ENCODE measurements at regions not wholly inside any gene's neighbourhood (a gene's known extent, or its start where the extent isn't known, plus 50 kb on each side); places are given as distances from the start of the nearest gene placed in this dataset.

GRCh38 chr12:87152075-87152474 is 877.1 kb downstream of the C12orf50 start:
- ATAC-seq (ENCODE audit: low read depth) (no peak), DNase-seq (no peak)
- H2AFZ ChIP-seq (ENCODE audit: insufficient read depth, low read depth, low read length, poor library complexity, severe bottlenecking): no peak overlapping the region
- CTCF ChIA-PET: no interaction called here
- no peaks in the 10 kb centered on the region for H4K20me1 ChIP-seq (ENCODE audit: control insufficient read depth, insufficient read depth, low read length, poor library complexity, severe bottlenecking)
- WGBS (ENCODE audit: insufficient coverage): 100% methylated on average over 1 of the region's 2 CpGs
- H3K27ac ChIP-seq (ENCODE audit: low read length in 2 of 2): no peak overlapping the region
- Mint-ChIP-seq H3K27ac (no peak overlapping the region), H3K4me1 (no peaks in the 10 kb centered on the region), H3K27me3 (no peaks in the 10 kb centered on the region), H3K4me3 (no peak overlapping the region), H3K9me3 (ENCODE audit: insufficient read depth) (peaks cover 4% of the 10 kb centered on the region)
- no peak overlapping the region for H3K4me3 ChIP-seq (ENCODE audit: control extremely low read depth in 1 of 5, extremely low read depth in 1 of 5, insufficient read depth in 1 of 5, low read depth in 2 of 5, low read length in 4 of 5)
- intact Hi-C loops (cut with micrococcal nuclease): no loop called here
- TF ChIP-seq EZH2 (IDR thresholded peaks at IDR 0.05; ENCODE audit: borderline replicate concordance, insufficient read depth, low read depth, low read length, poor library complexity, severe bottlenecking): no peak
- TF ChIP-seq CTCF (IDR thresholded peaks at IDR 0.05): no peak
- H3K4me2 ChIP-seq (replicated peaks; ENCODE audit: low read depth, low read length, poor library complexity, severe bottlenecking): no peak overlapping the region
- H3K9ac ChIP-seq (ENCODE audit: low read length): no peak overlapping the region
- H3K27me3 ChIP-seq (replicated peaks in 1 of 4; ENCODE audit: control extremely low read depth in 1 of 4, control insufficient read depth in 3 of 4, insufficient read depth in 4 of 4, low read length in 3 of 4): no peaks in the 10 kb centered on the region
- no peaks in the 10 kb centered on the region for H3K79me2 ChIP-seq (ENCODE audit: control insufficient read depth, insufficient read depth, low read length)
- no peaks in the 10 kb centered on the region for H3K36me3 ChIP-seq (replicated peaks in 1 of 2; ENCODE audit: control extremely low read depth in 1 of 2, control insufficient read depth in 1 of 2, extremely low read depth in 1 of 2, insufficient read depth in 2 of 2, low read length in 1 of 2)
- POLR2A ChIA-PET: no interaction called here
- peaks cover 0 to 6% (median 0%) of the 10 kb centered on the region in 3 donors for H3K9me3 ChIP-seq (ENCODE audit: control extremely low read depth in 1 of 3, control insufficient read depth in 2 of 3, insufficient read depth in 1 of 3, low read length in 2 of 3)
- H3K4me1 ChIP-seq (ENCODE audit: control insufficient read depth in 2 of 2, insufficient read depth in 2 of 2, low read length in 2 of 2): no peaks in the 10 kb centered on the region

GRCh38 chr12:87150969-87151662 is 878.1 kb downstream of the C12orf50 start:
- ATAC-seq (ENCODE audit: low read depth) (no peak), DNase-seq (no peak)
- no peak overlapping the region for H3K4me2 ChIP-seq (replicated peaks; ENCODE audit: low read depth, low read length, poor library complexity, severe bottlenecking)
- Mint-ChIP-seq H3K9me3 (ENCODE audit: insufficient read depth) (peaks cover 7% of the 10 kb centered on the region), H3K4me3 (no peak overlapping the region), H3K27me3 (no peaks in the 10 kb centered on the region), H3K27ac (no peak overlapping the region), H3K4me1 (no peaks in the 10 kb centered on the region)
- intact Hi-C loops (cut with micrococcal nuclease): no loop called here
- H3K27ac ChIP-seq (ENCODE audit: low read length in 2 of 2): no peak overlapping the region
- H3K4me1 ChIP-seq (ENCODE audit: control insufficient read depth in 2 of 2, insufficient read depth in 2 of 2, low read length in 2 of 2): no peaks in the 10 kb centered on the region
- H3K36me3 ChIP-seq (replicated peaks in 1 of 2; ENCODE audit: control extremely low read depth in 1 of 2, control insufficient read depth in 1 of 2, extremely low read depth in 1 of 2, insufficient read depth in 2 of 2, low read length in 1 of 2): no peaks in the 10 kb centered on the region
- WGBS (ENCODE audit: insufficient coverage): 64% methylated on average over 2 of the region's 2 CpGs
- H3K27me3 ChIP-seq (replicated peaks in 1 of 4; ENCODE audit: control extremely low read depth in 1 of 4, control insufficient read depth in 3 of 4, insufficient read depth in 4 of 4, low read length in 3 of 4): no peaks in the 10 kb centered on the region
- peaks cover 0 to 6% (median 0%) of the 10 kb centered on the region in 3 donors for H3K9me3 ChIP-seq (ENCODE audit: control extremely low read depth in 1 of 3, control insufficient read depth in 2 of 3, insufficient read depth in 1 of 3, low read length in 2 of 3)
- POLR2A ChIA-PET: no interaction called here
- H3K9ac ChIP-seq (ENCODE audit: low read length): no peak overlapping the region
- TF ChIP-seq CTCF (IDR thresholded peaks at IDR 0.05) (no peak), EZH2 (IDR thresholded peaks at IDR 0.05; ENCODE audit: borderline replicate concordance, insufficient read depth, low read depth, low read length, poor library complexity, severe bottlenecking) (no peak)
- no peak overlapping the region for H3K4me3 ChIP-seq (ENCODE audit: control extremely low read depth in 1 of 5, extremely low read depth in 1 of 5, insufficient read depth in 1 of 5, low read depth in 2 of 5, low read length in 4 of 5)
- H2AFZ ChIP-seq (ENCODE audit: insufficient read depth, low read depth, low read length, poor library complexity, severe bottlenecking): no peak overlapping the region
- CTCF ChIA-PET: no interaction called here
- no peaks in the 10 kb centered on the region for H3K79me2 ChIP-seq (ENCODE audit: control insufficient read depth, insufficient read depth, low read length)
- no peaks in the 10 kb centered on the region for H4K20me1 ChIP-seq (ENCODE audit: control insufficient read depth, insufficient read depth, low read length, poor library complexity, severe bottlenecking)

All from B cell (primary cell).